ENCODE measurements at regions not wholly inside any gene's neighbourhood (a gene's known extent, or its start where the extent isn't known, plus 50 kb on each side); places are given as distances from the start of the nearest gene placed in this dataset.

GRCh38 chr18:39441648-39442047 is 1876.0 kb upstream of the CELF4 start:
- TF ChIP-seq CTCF (IDR thresholded peaks at IDR 0.05) (no peak), POLR2A (IDR thresholded peaks at IDR 0.05) (no peak), EP300 (IDR thresholded peaks at IDR 0.05) (no peak)
